HepG2 (cell line): ENCODE measurements at regions not wholly inside any gene's neighbourhood (a gene's known extent, or its start where the extent isn't known, plus 50 kb on each side); places are given as distances from the start of the nearest gene placed in this dataset.

Source experiments
- CEBPZ ChIP-seq: IDR thresholded peaks from 2 replicates; pipeline ENCODE4 v1.6.1; 2012; ENCODE audit warnings: low read length, improper control_type of control experiment
- CTCF ChIP-seq: sonication (generic); formaldehyde crosslinking; IDR thresholded peaks from 2 replicates; pipeline ENCODE4 v1.5.0; 2020; ENCODE audit warnings: mild to moderate bottlenecking, missing genetic modification reagents, moderate library complexity
- MZF1 ChIP-seq: sonication (generic); formaldehyde crosslinking; IDR thresholded peaks from 2 replicates; pipeline ENCODE4 v1.8.1; 2023; ENCODE audit warnings: mild to moderate bottlenecking, missing genetic modification reagents, borderline replicate concordance
- NFYB ChIP-seq: sonication (generic); formaldehyde crosslinking; IDR thresholded peaks from 2 replicates; pipeline ENCODE4 v1.4.0; 2020; ENCODE audit warnings: missing genetic modification reagents
- PRDM10 ChIP-seq: sonication (generic); formaldehyde crosslinking; IDR thresholded peaks from 2 replicates; pipeline ENCODE4 v1.4.0; 2020; ENCODE audit warnings: low read depth, missing genetic modification reagents
- ZBTB8A ChIP-seq: sonication (generic); formaldehyde crosslinking; IDR thresholded peaks from 2 replicates; pipeline ENCODE4 v1.4.0; 2020; ENCODE audit warnings: mild to moderate bottlenecking, low read depth, missing genetic modification reagents, borderline replicate concordance
- ZNF670 ChIP-seq: sonication (generic); formaldehyde crosslinking; IDR thresholded peaks from 2 replicates; pipeline ENCODE4 v1.8.0; 2022; ENCODE audit warnings: mild to moderate bottlenecking, missing genetic modification reagents, borderline replicate concordance
- ZNF770 ChIP-seq: sonication (generic); formaldehyde crosslinking; IDR thresholded peaks from 2 replicates; pipeline ENCODE4 v1.5.0; 2020; ENCODE audit warnings: mild to moderate bottlenecking, missing genetic modification reagents
- TF ChIP-seq, protein P1 (sequence below), 2 experiments: sonication (generic) in 1 of 2; formaldehyde crosslinking in 1 of 2; IDR thresholded peaks; 2 replicates each; pipeline versions ENCODE4 v1.5.1 to v1.6.1; 2011 to 2020; ENCODE audit warnings: borderline replicate concordance in 1 of 2, low read depth in 1 of 2, low read length in 1 of 2, mild to moderate bottlenecking in 1 of 2, missing genetic modification reagents in 1 of 2, moderate library complexity in 1 of 2

DNA sequence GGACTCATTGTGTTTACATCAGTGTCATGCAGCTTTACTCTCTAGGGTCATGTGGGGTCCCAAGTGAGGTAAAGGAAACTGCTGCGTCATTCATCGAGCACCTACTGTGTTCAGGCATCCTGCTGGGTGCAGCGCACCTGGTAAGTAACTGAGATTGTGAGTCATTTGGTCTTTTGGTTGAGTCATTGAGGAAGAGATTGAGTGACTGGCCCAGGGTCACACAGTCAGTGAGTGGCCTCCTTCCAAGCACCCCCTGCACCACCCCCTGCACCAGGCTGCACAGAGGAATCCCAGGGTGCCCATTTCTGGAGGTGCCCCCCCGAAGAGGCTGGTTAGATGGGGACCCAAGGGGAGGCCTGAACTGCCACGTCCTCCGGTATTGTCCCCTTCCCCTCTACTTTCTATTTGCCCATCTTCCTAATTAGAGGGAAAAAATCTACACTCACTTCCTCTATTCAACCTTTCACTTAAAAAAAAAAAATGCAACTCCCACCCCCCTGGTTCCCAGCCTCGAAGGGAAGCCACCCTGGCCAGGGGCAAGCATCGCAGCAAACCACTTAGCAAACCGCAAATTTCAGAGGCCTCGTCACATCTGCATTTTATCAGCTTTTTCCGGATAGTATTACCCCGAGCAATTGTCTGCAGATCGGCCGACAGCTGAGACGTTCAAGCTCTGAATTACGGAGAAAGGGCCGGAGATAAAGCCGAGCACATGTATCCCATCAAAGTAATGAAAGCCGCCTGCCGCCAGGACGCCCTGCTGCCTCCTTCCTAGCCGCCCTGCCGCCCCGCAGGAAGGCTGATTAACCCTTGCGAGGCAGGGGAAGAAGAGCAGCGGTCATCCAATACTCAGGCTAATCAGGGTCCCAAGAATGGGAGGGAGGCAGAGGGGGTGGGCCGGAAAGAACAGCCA is 96.3 kb upstream of the MSX1 start:
- TF ChIP-seq, protein P1, sequence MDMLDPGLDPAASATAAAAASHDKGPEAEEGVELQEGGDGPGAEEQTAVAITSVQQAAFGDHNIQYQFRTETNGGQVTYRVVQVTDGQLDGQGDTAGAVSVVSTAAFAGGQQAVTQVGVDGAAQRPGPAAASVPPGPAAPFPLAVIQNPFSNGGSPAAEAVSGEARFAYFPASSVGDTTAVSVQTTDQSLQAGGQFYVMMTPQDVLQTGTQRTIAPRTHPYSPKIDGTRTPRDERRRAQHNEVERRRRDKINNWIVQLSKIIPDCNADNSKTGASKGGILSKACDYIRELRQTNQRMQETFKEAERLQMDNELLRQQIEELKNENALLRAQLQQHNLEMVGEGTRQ (IDR thresholded peaks at IDR 0.05; ENCODE audit: low read depth, low read length): no peak
- TF ChIP-seq, protein P1 (CRISPR knock-in tag; IDR thresholded peaks at IDR 0.05; ENCODE audit: borderline replicate concordance): no peak
- TF ChIP-seq PRDM10 (CRISPR knock-in tag): no peak
- TF ChIP-seq CEBPZ: no peak
- no peak for TF ChIP-seq MZF1 (CRISPR knock-in tag)
- no peak for TF ChIP-seq CTCF (CRISPR knock-in tag)
- TF ChIP-seq ZNF670 (CRISPR knock-in tag): no peak
- no peak for TF ChIP-seq NFYB (CRISPR knock-in tag)
- TF ChIP-seq ZNF770 (CRISPR knock-in tag): no peak
- TF ChIP-seq ZBTB8A: no peak
